ACHN (cell line): ENCODE measurements at regions not wholly inside any gene's neighbourhood (a gene's known extent, or its start where the extent isn't known, plus 50 kb on each side); places are given as distances from the start of the nearest gene placed in this dataset.
"Not testable (repeated sequence)": the region's sequence is repeated elsewhere in the genome, so short reads cannot be mapped to it uniquely, and the experiment has no call there.

Source experiments
- DNase-seq: peaks from one replicate; pipeline ENCODE4 v3.0.0-alpha.2; 2015
- in situ Hi-C: cut with HindIII; loops from 2 replicates; pipeline ENCODE4 v1.10.0; 2017; ENCODE audit warnings: low sequenced_read_pairs, low pct_ligation_motif_present, low pct_unique_long_range_greater_than_20kb

GRCh38 chr10:3398825-3399646 lies 226.5 kb upstream of the PITRM1 start:
- in situ Hi-C loops, result no loop called here
- DNase-seq, result no peak

GRCh38 chr10:3397846-3398245 lies 225.3 kb upstream of the PITRM1 start:
- DNase-seq, result no peak
- in situ Hi-C loops, result no loop called here

- no peak for DNase-seq
- in situ Hi-C loops, result no loop called here
These were observed 224.6 kb upstream of the PITRM1 start for GRCh38 chr10:3397231-3397630.

GRCh38 chr10:3396116-3396515 lies 223.5 kb upstream of the PITRM1 start:
- DNase-seq, result no peak
- in situ Hi-C loops, result no loop called here

- no peak for DNase-seq
- in situ Hi-C loops, result no loop called here
These were observed 222.9 kb upstream of the PITRM1 start for GRCh38 chr10:3395458-3395861.

GRCh38 chr10:3395041-3395440 lies 222.5 kb upstream of the PITRM1 start:
- in situ Hi-C loops, result no loop called here
- no peak for DNase-seq

- in situ Hi-C loops, result no loop called here
- DNase-seq, result no peak
These were observed 221.4 kb upstream of the PITRM1 start for GRCh38 chr10:3393958-3394357.

- in situ Hi-C loops, result no loop called here
- no peak for DNase-seq
These were observed 219.1 kb upstream of the PITRM1 start for GRCh38 chr10:3391657-3392056.

GRCh38 chr10:3389130-3389529 lies 216.5 kb upstream of the PITRM1 start:
- DNase-seq, result no peak

GRCh38 chr10:3385487-3385886 lies 212.9 kb upstream of the PITRM1 start:
- in situ Hi-C loops, result no loop called here
- DNase-seq, result no peak

More at GRCh38 chr10:3389130-3389529, 216.5 kb upstream of the PITRM1 start:
- in situ Hi-C loops, result no loop called here

GRCh38 chr10:3382092-3382491 lies 209.5 kb upstream of the PITRM1 start:
- DNase-seq, result no peak
- in situ Hi-C loops, result no loop called here

GRCh38 chr10:3380406-3381050 lies 207.9 kb upstream of the PITRM1 start:
- in situ Hi-C loops, result no loop called here
- DNase-seq, result no peak

- DNase-seq, result no peak
- in situ Hi-C loops, result no loop called here
These were observed 204.0 kb upstream of the PITRM1 start for GRCh38 chr10:3376631-3377030.

GRCh38 chr10:3375505-3375904 lies 202.9 kb upstream of the PITRM1 start:
- DNase-seq, result no peak
- in situ Hi-C loops, result no loop called here

- in situ Hi-C loops, result no loop called here
These were observed 202.3 kb upstream of the PITRM1 start for GRCh38 chr10:3374914-3375313.

GRCh38 chr10:3373374-3374027 lies 200.9 kb upstream of the PITRM1 start:
- in situ Hi-C loops, DNase-seq: not testable (repeated sequence)

More at GRCh38 chr10:3374914-3375313, 202.3 kb upstream of the PITRM1 start:
- no peak for DNase-seq

GRCh38 chr10:3372281-3372680 lies 199.7 kb upstream of the PITRM1 start:
- no peak for DNase-seq
- in situ Hi-C loops, result no loop called here

GRCh38 chr10:3371624-3372023 lies 199.0 kb upstream of the PITRM1 start:
- in situ Hi-C loops, DNase-seq: not testable (repeated sequence)

- in situ Hi-C loops, result no loop called here
- no peak for DNase-seq
These were observed 194.3 kb upstream of the PITRM1 start for GRCh38 chr10:3366735-3367405.
